AG10803 (cell line): ENCODE measurements at regions not wholly inside any gene's neighbourhood (a gene's known extent, or its start where the extent isn't known, plus 50 kb on each side); places are given as distances from the start of the nearest gene placed in this dataset.
"Not testable (repeated sequence)": the region's sequence is repeated elsewhere in the genome, so short reads cannot be mapped to it uniquely, and the experiment has no call there.

Experiments used
- DNase-seq: peaks from one replicate; pipeline ENCODE4 v3.0.0; 2010; ENCODE audit warnings: low read depth
- H3K4me3 ChIP-seq: 2 replicates; pipeline ENCODE4 v1.5.1; 2011; ENCODE audit warnings: mild to moderate bottlenecking, low read length, control low read depth
- TF ChIP-seq, protein P1 (sequence below): conservative IDR thresholded peaks from 2 replicates; pipeline ENCODE4 v1.5.1; 2011; ENCODE audit warnings: mild to moderate bottlenecking, low read length, control low read depth, inconsistent platforms

DNA sequence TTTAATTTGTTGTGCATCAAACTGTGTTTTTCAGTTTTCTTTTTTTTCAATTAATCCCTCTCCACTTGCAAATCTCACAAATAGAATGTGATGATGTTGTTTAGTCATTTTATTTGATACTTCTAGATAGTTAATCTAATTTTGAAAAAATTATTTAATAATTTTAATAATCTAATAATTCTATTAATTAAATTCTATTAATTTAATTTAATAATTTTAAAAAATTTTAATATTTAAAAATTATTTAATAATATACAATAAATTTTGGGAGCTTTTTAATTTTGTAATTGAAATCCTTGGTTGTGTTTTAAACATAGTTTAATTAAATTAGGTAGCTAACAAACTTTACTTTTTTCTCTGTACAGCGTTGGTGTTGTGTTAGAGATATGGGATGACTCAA lies 393.8 kb downstream of the OLFM4 start:
- TF ChIP-seq, protein P1, sequence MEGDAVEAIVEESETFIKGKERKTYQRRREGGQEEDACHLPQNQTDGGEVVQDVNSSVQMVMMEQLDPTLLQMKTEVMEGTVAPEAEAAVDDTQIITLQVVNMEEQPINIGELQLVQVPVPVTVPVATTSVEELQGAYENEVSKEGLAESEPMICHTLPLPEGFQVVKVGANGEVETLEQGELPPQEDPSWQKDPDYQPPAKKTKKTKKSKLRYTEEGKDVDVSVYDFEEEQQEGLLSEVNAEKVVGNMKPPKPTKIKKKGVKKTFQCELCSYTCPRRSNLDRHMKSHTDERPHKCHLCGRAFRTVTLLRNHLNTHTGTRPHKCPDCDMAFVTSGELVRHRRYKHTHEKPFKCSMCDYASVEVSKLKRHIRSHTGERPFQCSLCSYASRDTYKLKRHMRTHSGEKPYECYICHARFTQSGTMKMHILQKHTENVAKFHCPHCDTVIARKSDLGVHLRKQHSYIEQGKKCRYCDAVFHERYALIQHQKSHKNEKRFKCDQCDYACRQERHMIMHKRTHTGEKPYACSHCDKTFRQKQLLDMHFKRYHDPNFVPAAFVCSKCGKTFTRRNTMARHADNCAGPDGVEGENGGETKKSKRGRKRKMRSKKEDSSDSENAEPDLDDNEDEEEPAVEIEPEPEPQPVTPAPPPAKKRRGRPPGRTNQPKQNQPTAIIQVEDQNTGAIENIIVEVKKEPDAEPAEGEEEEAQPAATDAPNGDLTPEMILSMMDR = no peak
- H3K4me3 ChIP-seq = no peak overlapping the region
- no peak for DNase-seq

DNA sequence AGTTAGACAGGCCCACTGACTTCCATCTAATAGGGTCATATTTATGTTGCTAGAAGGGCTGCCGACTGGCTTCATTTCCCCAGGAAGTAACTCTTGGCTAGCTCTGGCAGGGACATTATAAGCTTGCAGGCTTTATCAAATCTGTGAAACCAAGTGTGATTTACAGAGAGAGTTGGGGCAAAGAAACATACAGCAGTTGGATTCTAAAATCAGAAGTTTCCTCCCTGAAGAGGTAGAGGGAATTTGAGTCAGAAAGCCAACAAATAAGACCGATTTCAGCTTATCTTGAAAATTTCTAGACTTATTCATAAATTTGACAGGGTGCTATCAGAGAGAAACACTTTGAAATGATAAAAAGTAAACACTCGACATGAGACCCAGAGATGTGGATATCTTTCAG lies 407.8 kb downstream of the OLFM4 start:
- TF ChIP-seq, protein P1 = no peak
- no peak overlapping the region for H3K4me3 ChIP-seq
- DNase-seq = no peak

DNA sequence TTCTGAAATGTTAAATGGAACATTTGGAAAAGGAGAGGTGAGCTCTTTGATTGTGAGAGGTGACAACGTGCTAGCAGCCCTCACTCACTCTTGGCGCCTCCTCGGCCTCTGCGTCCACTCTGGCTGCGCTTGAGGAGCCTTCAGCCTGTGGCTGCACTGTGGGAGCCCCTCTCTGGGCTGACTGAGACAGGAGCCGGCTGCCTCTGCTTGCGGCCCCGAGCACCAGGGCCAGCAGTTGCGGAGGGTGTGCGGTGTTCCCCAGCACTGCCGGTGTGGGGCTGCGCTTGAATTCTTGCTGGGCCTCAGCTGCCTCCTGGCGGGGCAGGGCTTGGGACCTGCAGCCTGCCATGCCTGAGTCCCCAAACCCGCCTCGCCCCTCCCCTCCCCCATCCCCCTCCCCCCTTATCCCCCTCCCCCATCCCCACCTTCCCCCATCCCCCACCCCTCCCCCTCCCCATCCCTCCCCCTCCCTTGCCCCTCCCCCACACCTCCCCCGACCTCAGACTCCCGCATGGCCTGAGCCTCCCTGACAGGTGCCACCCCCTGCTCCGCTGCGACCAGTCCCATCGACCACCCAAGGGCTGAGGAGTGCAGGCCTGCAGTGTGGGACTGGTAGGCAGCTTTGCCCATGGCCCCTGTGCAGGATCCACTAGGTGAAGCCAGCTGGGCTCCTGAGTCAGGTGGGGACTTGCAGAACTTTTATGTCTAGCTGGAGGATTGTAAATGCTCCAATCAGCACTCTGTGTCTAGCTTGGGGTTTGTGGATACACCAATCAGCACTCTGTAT lies 411.0 kb downstream of the OLFM4 start:
- DNase-seq = no peak
- no peak overlapping the region for H3K4me3 ChIP-seq
- TF ChIP-seq, protein P1 = no peak

DNA sequence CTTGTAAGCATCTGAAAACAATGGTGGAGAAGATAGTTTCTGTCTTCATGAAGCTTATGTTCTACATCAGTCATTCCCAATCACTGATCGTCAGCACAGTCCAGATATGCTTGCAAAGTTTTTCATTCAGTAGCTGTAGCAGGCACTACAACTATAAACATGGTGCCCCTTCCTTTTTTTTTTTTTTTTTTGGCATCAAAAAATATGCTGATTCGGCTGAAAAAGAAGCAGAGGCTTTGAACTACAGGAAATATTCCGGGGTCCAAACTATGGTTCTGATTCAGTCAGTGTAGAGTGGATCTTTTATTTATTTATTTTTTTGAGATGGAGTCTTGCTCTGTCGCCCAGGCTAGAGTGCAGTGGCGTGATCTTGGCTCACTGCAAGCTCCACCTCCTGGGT lies 414.4 kb downstream of the OLFM4 start:
- no peak overlapping the region for H3K4me3 ChIP-seq
- TF ChIP-seq, protein P1 = no peak
- DNase-seq = no peak

DNA sequence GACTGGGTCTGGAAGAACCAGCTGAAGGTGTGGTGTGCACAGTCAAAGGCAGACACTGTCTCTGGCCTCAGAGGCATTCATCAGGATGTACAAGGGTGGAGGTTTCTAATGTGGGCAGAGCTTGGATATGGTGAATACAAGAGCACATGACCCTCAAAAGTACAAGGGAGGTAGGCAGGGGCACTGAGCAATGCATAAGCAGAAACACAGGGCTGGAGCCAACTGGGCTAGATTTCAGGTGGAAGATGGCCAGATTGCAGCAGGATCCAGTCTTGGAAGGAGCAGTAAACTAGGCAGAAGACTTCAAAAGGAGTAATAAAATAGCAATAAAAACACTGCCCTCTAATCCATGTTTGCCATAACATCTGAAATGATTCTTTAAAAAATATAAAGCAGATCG lies 417.1 kb downstream of the OLFM4 start:
- DNase-seq = no peak
- TF ChIP-seq, protein P1 = no peak
- H3K4me3 ChIP-seq = no peak overlapping the region

DNA sequence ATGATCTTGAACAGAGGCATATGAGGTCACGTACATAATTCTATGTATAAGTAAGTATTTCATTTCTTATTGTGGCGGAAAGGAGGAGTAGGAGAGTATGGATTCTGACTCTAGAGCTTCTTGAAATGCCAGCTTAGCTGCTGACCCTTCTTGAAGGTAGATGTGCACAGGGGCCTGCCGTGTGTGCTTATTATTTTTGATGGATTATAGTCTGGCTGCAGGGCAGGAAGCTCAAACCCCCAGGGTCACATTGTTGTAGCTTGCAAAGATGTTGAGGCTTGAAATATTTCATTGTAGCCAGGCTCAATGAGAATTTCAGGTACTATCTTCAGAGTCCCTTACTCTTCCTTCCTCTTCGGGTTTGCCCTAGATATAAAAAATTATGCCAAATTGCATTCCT lies 418.8 kb downstream of the OLFM4 start:
- TF ChIP-seq, protein P1 = no peak
- no peak for DNase-seq
- no peak overlapping the region for H3K4me3 ChIP-seq

DNA sequence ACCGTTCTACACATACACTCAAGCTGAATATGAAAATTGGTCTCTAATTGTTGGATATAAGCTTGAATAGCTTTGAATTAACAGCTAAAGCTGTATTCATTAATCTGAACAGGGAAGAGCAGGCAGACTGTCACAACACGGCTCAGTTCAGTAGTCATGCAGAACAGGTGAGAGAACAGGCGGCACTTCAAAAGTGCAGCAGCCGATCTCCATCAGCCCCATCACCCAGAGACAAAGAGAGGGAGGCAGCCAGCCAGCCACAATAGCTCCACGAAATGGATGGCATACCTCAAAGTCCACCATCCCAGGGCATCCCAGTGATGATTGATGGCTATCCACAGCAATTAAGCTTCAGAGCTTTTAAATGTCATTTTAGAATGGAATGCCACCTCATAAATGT lies 419.2 kb downstream of the OLFM4 start:
- TF ChIP-seq, protein P1 = no peak
- H3K4me3 ChIP-seq = no peak overlapping the region
- no peak for DNase-seq

DNA sequence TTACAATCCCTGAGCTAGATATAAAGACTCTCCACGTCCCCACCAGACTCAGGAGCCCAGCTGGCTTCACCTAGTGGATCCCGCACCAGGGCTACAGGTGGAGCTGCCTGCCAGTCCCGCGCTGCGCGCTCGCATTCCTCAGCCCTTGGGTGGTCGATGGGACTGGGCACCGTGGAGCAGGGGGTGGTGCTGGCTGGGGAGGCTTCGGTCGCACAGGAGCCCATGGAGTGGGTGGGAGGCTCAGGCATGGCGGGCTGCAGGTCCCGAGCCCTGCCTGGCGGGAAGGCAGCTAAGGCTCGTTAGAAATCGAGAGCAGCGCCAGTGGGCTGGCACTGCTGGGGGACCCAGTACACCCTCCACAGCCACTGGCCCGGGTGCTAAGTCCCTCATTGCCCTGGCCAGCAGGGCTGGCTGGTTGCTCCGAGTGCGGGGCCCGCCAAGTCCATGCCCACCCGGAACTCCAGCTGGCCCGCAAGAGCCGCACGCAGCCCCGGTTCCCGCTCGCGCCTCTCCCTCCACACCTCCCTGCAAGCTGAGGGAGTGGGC lies 423.7 kb downstream of the OLFM4 start:
- H3K4me3 ChIP-seq, DNase-seq: not testable (repeated sequence)
